Skeletal muscle tissue (tissue), 3 donors: ENCODE measurements at regions not wholly inside any gene's neighbourhood (a gene's known extent, or its start where the extent isn't known, plus 50 kb on each side); places are given as distances from the start of the nearest gene placed in this dataset.

Source experiments
- H3K27ac ChIP-seq: one replicate; pipeline ENCODE4 v1.7.0; 2013; ENCODE audit warnings: mild to moderate bottlenecking, low read depth, low read length, inconsistent platforms
- H3K27me3 ChIP-seq, 3 donors: one replicate each; pipeline ENCODE4 v1.7.0; 2013; ENCODE audit warnings: low read length in 3 of 3; ENCODE audit not compliant: control insufficient read depth in 3 of 3, insufficient read depth in 3 of 3
- H3K36me3 ChIP-seq, 3 donors: one replicate each; pipeline ENCODE4 v1.7.0; 2013; ENCODE audit warnings: low read length in 3 of 3; ENCODE audit not compliant: control insufficient read depth in 3 of 3, insufficient read depth in 3 of 3
- H3K4me1 ChIP-seq, 3 donors: one replicate each; pipeline ENCODE4 v1.7.0; 2013; ENCODE audit warnings: low read length in 3 of 3, mild to moderate bottlenecking in 3 of 3; ENCODE audit not compliant: control insufficient read depth in 3 of 3, insufficient read depth in 3 of 3
- H3K4me3 ChIP-seq, 3 donors: one replicate each; pipeline ENCODE4 v1.7.0; 2013; ENCODE audit warnings: low read length in 3 of 3
- H3K9ac ChIP-seq, 3 donors: one replicate each; pipeline ENCODE4 v1.7.0; 2013; ENCODE audit warnings: low read length in 3 of 3, mild to moderate bottlenecking in 3 of 3, moderate library complexity in 2 of 3, low read depth in 1 of 3
- H3K9me3 ChIP-seq, 3 donors: one replicate each; pipeline ENCODE4 v1.7.0; 2013; ENCODE audit warnings: low read length in 3 of 3; ENCODE audit not compliant: control insufficient read depth in 3 of 3
- donor health status: Osteomylitis.

GRCh38 chr6:81253821-81254220, 498.7 kb downstream of the TENT5A start:
- H3K27ac ChIP-seq, result no peak overlapping the region

GRCh38 chr6:81252231-81252630, 500.2 kb downstream of the TENT5A start:
- no peak overlapping the region for H3K4me3 ChIP-seq
- H3K27ac ChIP-seq, result no peak overlapping the region
- no peak overlapping the region for H3K9ac ChIP-seq
- no peaks in the 10 kb centered on the region for H3K36me3 ChIP-seq
- H3K9me3 ChIP-seq, result peaks cover 0 to 2% (median 0%) of the 10 kb centered on the region in 3 donors
- H3K27me3 ChIP-seq, result no peaks in the 10 kb centered on the region
- no peaks in the 10 kb centered on the region for H3K4me1 ChIP-seq

More at GRCh38 chr6:81253821-81254220, 498.7 kb downstream of the TENT5A start:
- H3K9ac ChIP-seq, result no peak overlapping the region
- H3K27me3 ChIP-seq, result no peaks in the 10 kb centered on the region
- H3K36me3 ChIP-seq, result no peaks in the 10 kb centered on the region
- H3K9me3 ChIP-seq, result peaks cover 0 to 2% (median 0%) of the 10 kb centered on the region in 3 donors
- no peak overlapping the region for H3K4me3 ChIP-seq
- no peaks in the 10 kb centered on the region for H3K4me1 ChIP-seq

DNA sequence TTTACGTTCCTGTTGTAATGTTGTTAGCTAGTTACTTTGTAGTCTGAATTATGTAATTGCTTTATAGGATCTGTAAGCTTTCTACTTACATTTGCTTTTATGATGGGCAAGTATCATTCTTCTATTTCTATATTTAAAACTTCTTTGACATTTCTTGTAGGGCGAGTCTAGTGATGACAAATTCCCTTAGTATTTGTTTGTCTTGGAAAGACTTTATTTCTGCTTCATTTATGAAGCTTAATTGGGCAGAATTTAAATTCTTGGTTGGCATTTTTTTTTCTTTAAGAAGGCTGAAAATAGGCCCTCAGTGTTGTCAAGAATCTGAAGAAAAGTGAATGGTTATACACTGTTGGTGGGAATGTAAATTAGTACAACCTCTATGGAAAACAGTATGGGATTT, 506.3 kb downstream of the TENT5A start:
- Histone ChIP-seq H3K36me3 (no peaks in the 10 kb centered on the region), H3K27me3 (no peaks in the 10 kb centered on the region), H3K4me3 (no peak overlapping the region), H3K9ac (no peak overlapping the region), H3K9me3 (no peaks in the 10 kb centered on the region), H3K27ac (no peak overlapping the region), H3K4me1 (no peaks in the 10 kb centered on the region)

DNA sequence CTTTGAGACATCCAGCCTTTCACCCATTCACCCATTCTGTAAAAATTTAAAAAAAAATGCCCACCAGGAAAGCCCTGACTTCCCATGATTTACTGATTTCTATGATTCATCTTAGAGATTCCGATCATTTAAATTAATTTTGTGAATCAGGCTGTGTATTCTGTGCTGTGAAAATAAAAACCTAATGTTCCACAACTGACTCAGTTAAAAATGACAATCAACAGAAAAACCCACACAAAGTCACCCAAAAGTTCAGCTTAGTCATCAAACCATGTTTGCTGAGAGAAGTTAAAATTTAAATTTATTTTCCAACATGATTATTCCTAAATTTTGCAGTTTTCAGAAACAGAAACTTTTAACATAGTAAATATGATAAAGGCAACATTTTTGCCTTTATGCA, 509.9 kb downstream of the TENT5A start:
- Histone ChIP-seq H3K27me3 (no peaks in the 10 kb centered on the region), H3K4me1 (no peaks in the 10 kb centered on the region), H3K27ac (no peak overlapping the region), H3K36me3 (no peaks in the 10 kb centered on the region), H3K9me3 (no peaks in the 10 kb centered on the region), H3K4me3 (no peak overlapping the region), H3K9ac (no peak overlapping the region)

- Histone ChIP-seq H3K27me3 (no peaks in the 10 kb centered on the region), H3K4me3 (no peak overlapping the region), H3K4me1 (no peaks in the 10 kb centered on the region), H3K36me3 (no peaks in the 10 kb centered on the region), H3K9me3 (no peaks in the 10 kb centered on the region), H3K27ac (no peak overlapping the region), H3K9ac (no peak overlapping the region)
Observed at GRCh38 chr6:81241126-81242041, 511.1 kb downstream of the TENT5A start.

GRCh38 chr6:81238390-81238789, 514.1 kb downstream of the TENT5A start:
- Histone ChIP-seq H3K9me3 (no peaks in the 10 kb centered on the region), H3K36me3 (no peaks in the 10 kb centered on the region)

DNA sequence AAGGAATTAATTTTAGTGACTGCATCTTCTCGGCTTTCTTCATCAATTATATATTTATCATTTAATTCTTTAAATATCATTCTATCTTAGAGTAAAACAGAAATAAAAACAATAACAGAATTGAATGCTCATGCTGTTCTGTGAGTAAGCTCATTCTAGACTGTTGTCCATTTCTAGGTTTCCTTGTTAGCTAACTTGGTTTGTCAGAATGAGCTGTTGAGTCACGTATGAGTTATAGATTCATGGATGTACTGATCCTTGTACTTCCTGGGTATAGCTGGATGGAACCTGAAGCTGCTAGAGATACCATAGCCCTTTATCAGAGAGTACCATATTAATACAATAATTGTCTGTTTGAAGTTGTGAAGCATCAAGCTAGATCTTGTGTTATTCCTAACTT, 515.3 kb downstream of the TENT5A start:
- Histone ChIP-seq H3K9ac (no peak overlapping the region), H3K4me3 (no peak overlapping the region), H3K27ac (no peak overlapping the region), H3K27me3 (no peaks in the 10 kb centered on the region), H3K9me3 (no peaks in the 10 kb centered on the region), H3K4me1 (no peaks in the 10 kb centered on the region), H3K36me3 (no peaks in the 10 kb centered on the region)

More at GRCh38 chr6:81238390-81238789, 514.1 kb downstream of the TENT5A start:
- H3K4me3 ChIP-seq, result no peak overlapping the region
- no peaks in the 10 kb centered on the region for H3K27me3 ChIP-seq
- H3K9ac ChIP-seq, result no peak overlapping the region
- H3K4me1 ChIP-seq, result no peaks in the 10 kb centered on the region
- H3K27ac ChIP-seq, result no peak overlapping the region

DNA sequence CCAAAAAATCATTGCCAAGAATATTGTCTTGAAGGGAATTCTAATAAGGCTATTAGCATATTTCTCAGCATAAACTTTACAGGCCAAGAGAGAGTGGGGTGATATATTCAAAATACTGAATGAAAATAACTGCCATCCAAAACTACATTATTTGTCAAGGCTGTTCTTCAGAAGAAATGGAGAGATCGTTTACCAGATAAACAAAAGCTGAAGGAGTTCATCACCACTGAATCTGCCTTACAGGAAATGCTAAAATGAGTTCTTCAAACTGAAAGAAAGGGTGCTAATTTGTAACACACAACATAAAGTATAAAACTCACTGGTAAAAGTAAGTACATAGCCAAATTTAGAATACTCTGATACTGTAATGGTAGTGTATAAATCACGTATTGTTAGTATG, 517.0 kb downstream of the TENT5A start:
- no peak overlapping the region for H3K4me3 ChIP-seq
- H3K27me3 ChIP-seq, result no peaks in the 10 kb centered on the region
- no peaks in the 10 kb centered on the region for H3K36me3 ChIP-seq
- no peak overlapping the region for H3K9ac ChIP-seq
- no peaks in the 10 kb centered on the region for H3K9me3 ChIP-seq
- no peak overlapping the region for H3K27ac ChIP-seq
- H3K4me1 ChIP-seq, result no peaks in the 10 kb centered on the region

DNA sequence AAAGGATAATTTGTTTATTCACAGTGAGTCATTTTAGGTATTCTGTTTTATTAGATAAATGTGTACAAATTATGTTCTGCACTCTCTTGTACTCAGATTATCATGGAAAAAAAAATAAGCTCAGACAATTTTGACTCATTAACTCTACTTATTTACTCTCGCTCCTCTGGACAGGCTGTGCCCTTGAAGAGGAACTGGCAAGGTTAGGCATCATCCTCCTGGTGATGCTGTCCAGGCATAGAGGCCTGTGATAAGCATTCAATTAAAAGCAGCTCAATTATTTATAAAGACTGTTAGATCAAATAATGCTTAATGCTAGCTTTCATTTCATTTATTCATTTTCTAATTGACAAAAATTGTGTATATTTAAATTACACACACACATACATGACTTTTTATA, 518.5 kb downstream of the TENT5A start:
- Histone ChIP-seq H3K4me1 (no peaks in the 10 kb centered on the region), H3K9me3 (no peaks in the 10 kb centered on the region), H3K27ac (no peak overlapping the region), H3K4me3 (no peak overlapping the region), H3K9ac (no peak overlapping the region), H3K36me3 (no peaks in the 10 kb centered on the region), H3K27me3 (no peaks in the 10 kb centered on the region)

GRCh38 chr6:81228912-81229555, 523.4 kb downstream of the TENT5A start:
- no peak overlapping the region for H3K4me3 ChIP-seq
- no peaks in the 10 kb centered on the region for H3K27me3 ChIP-seq
- H3K27ac ChIP-seq, result no peak overlapping the region
- no peak overlapping the region for H3K9ac ChIP-seq
- no peaks in the 10 kb centered on the region for H3K9me3 ChIP-seq
- no peaks in the 10 kb centered on the region for H3K36me3 ChIP-seq
- no peaks in the 10 kb centered on the region for H3K4me1 ChIP-seq
